Endothelial cell of umbilical vein (primary cell): ENCODE measurements at regions not wholly inside any gene's neighbourhood (a gene's known extent, or its start where the extent isn't known, plus 50 kb on each side); places are given as distances from the start of the nearest gene placed in this dataset.

Experiments
- BruUV-seq: library from RNA; stranded (reverse); fragments of 400-500 nt; replicated peaks from 2 replicates; lab custom pipeline; 2021; lab: Mats Ljungman, UMichigan
- CTCF ChIA-PET: fragments of 300-600, 350-600 bp; sonication (Branson Sonifier 250); formaldehyde crosslinking; loops from one replicate; lab custom pipeline; 2021; ENCODE audit warnings: antibody characterized with exemption, inconsistent platforms; lab: Charles Lee
- POLR2A ChIA-PET: fragments of 300-600, 350-600 bp; sonication (Branson Sonifier 250); formaldehyde crosslinking; loops from one replicate; lab custom pipeline; 2021; ENCODE audit warnings: antibody characterized with exemption, inconsistent platforms; lab: Charles Lee
- DNase-seq: peaks from one replicate; pipeline ENCODE4 v3.0.0-alpha.2; 2011; ENCODE audit warnings: low read depth, low spot score
- FAIRE-seq: peaks from 2 replicates; lab custom pipeline; 2011; peaks lifted over from hg19 to GRCh38; lab: Jason Lieb, UNC
- H2AFZ ChIP-seq: 2 replicates; pipeline ENCODE4 v1.6.0; 2012; ENCODE audit warnings: low read depth, low read length, control low read depth, inconsistent platforms
- H3K27ac ChIP-seq: 2 replicates; pipeline ENCODE4 v1.5.1; 2011; ENCODE audit warnings: low read depth, mild to moderate bottlenecking, control low read depth, low read length, moderate library complexity; ENCODE audit not compliant: insufficient read depth
- H3K27me3 ChIP-seq, 2 experiments: 2 replicates each; pipeline versions ENCODE4 v1.6.0 to v1.6.1; 2011; ENCODE audit warnings: low read length in 2 of 2, mixed read lengths in 1 of 2; ENCODE audit not compliant: control insufficient read depth in 2 of 2, insufficient read depth in 2 of 2
- H3K36me3 ChIP-seq, 2 experiments: 2 replicates in 1 of 2; 3 replicates in 1 of 2; pipeline ENCODE4 v1.5.1; 2011; ENCODE audit warnings: low read length in 2 of 2, mild to moderate bottlenecking in 1 of 2, moderate library complexity in 1 of 2; ENCODE audit not compliant: control insufficient read depth in 2 of 2, insufficient read depth in 2 of 2; ENCODE audit errors: extremely low read depth in 1 of 2
- H3K4me1 ChIP-seq: 3 replicates; pipeline ENCODE4 v1.5.1; 2011; ENCODE audit warnings: mild to moderate bottlenecking, low read length; ENCODE audit not compliant: control insufficient read depth, insufficient read depth; ENCODE audit errors: extremely low read depth
- H3K4me2 ChIP-seq: 2 replicates; pipeline ENCODE4 v1.6.1; 2011; ENCODE audit warnings: low read length, control low read depth, mixed read lengths; ENCODE audit not compliant: insufficient read depth
- H3K4me3 ChIP-seq, 3 experiments: fragments of 200-600 bp in 1 of 3; sonication (generic), shearing (Covaris generic) in 1 of 3; replicated peaks in 1 of 3; 2 replicates each; pipeline ENCODE4 v1.5.1; 2011 to 2016; ENCODE audit warnings: control low read depth in 3 of 3, low read length in 3 of 3, mild to moderate bottlenecking in 2 of 3, inconsistent platforms in 1 of 3, low read depth in 1 of 3, moderate library complexity in 1 of 3; ENCODE audit not compliant: insufficient read depth in 1 of 3
- H3K79me2 ChIP-seq: 2 replicates; pipeline ENCODE4 v1.6.0; 2012; ENCODE audit warnings: low read length, inconsistent platforms; ENCODE audit not compliant: control insufficient read depth, insufficient read depth
- H3K9ac ChIP-seq: replicated peaks from 2 replicates; pipeline ENCODE3; 2011; ENCODE audit warnings: low read length, control low read depth; ENCODE audit not compliant: insufficient read depth; ENCODE audit errors: extremely low read depth
- H3K9me1 ChIP-seq: replicated peaks from 3 replicates; pipeline ENCODE4 v1.6.0; 2011; ENCODE audit warnings: mild to moderate bottlenecking, low read length; ENCODE audit not compliant: control insufficient read depth, insufficient read depth; ENCODE audit errors: extremely low read depth
- H3K9me3 ChIP-seq: replicated peaks from 2 replicates; pipeline ENCODE4 v1.5.1; 2012; ENCODE audit warnings: low read length, inconsistent platforms; ENCODE audit not compliant: control insufficient read depth, insufficient read depth
- H4K20me1 ChIP-seq: replicated peaks from 2 replicates; pipeline ENCODE3; 2011; ENCODE audit warnings: mild to moderate bottlenecking, low read length; ENCODE audit not compliant: control insufficient read depth, insufficient read depth; ENCODE audit errors: extremely low read depth
- CTCF ChIP-seq, 2 donors: IDR thresholded peaks; 1 replicate in 1 of 2; 2 replicates in 1 of 2; pipeline ENCODE4 v1.5.1; 2011; ENCODE audit warnings: low read length in 2 of 2, mild to moderate bottlenecking in 2 of 2, moderate library complexity in 2 of 2, control low read depth in 1 of 2, inconsistent platforms in 1 of 2, low read depth in 1 of 2; ENCODE audit not compliant: insufficient read depth in 1 of 2; ENCODE audit errors: extremely low read depth in 1 of 2
- EZH2 ChIP-seq: IDR thresholded peaks from 2 replicates; pipeline ENCODE4 v1.6.1; 2012; ENCODE audit warnings: borderline replicate concordance, low read depth, mild to moderate bottlenecking, moderate library complexity, low read length, inconsistent platforms; ENCODE audit not compliant: severe bottlenecking
- FOS ChIP-seq: IDR thresholded peaks from 2 replicates; pipeline ENCODE4 v1.6.1; 2011; ENCODE audit warnings: mild to moderate bottlenecking, low read length, moderate library complexity, borderline replicate concordance; ENCODE audit not compliant: insufficient read depth
- GATA2 ChIP-seq: IDR thresholded peaks from 2 replicates; pipeline ENCODE4 v1.7.0; 2011; ENCODE audit warnings: low read depth, mild to moderate bottlenecking, moderate library complexity, mixed read lengths, low read length; ENCODE audit not compliant: insufficient read length, insufficient read depth
- JUN ChIP-seq: IDR thresholded peaks from 2 replicates; pipeline ENCODE4 v1.6.1; 2011; ENCODE audit warnings: borderline replicate concordance, low read depth; ENCODE audit not compliant: insufficient read length, insufficient read depth
- MAX ChIP-seq: IDR thresholded peaks from 2 replicates; pipeline ENCODE4 v1.6.1; 2011; ENCODE audit not compliant: insufficient read depth, insufficient read length
- MYC ChIP-seq: IDR thresholded peaks from one replicate; pipeline ENCODE4 v1.6.1; 2011; ENCODE audit warnings: mild to moderate bottlenecking, low read depth, low read length
- POLR2A ChIP-seq: IDR thresholded peaks from 2 replicates; pipeline ENCODE4 v1.6.1; 2012; ENCODE audit warnings: low read depth, mild to moderate bottlenecking, control low read depth, low read length
- POLR2AphosphoS5 ChIP-seq: IDR thresholded peaks from 2 replicates; pipeline ENCODE4 v1.6.1; 2012; ENCODE audit warnings: low read depth, mild to moderate bottlenecking, control low read depth, low read length, moderate library complexity; ENCODE audit not compliant: insufficient read depth
- dilution Hi-C: fragments of 300-500 bp; cut with MboI; formaldehyde crosslinking; loops from one replicate; pipeline ENCODE4 v1.15.0; 2019; ENCODE audit warnings: low sequenced_read_pairs; ENCODE audit not compliant: extremely low pct_ligation_motif_present
- intact Hi-C: fragments of 100-400 bp; cut with micrococcal nuclease; formaldehyde crosslinking; loops from one replicate; pipeline ENCODE4 v1.10.0; 2022

- H3K36me3 ChIP-seq, result no peaks in the 10 kb centered on the region
- H3K9me1 ChIP-seq, result no peaks in the 10 kb centered on the region
- H3K27ac ChIP-seq, result no peak overlapping the region
- no peak overlapping the region for H3K4me2 ChIP-seq
- POLR2A ChIA-PET, result no interaction called here
- H4K20me1 ChIP-seq, result no peaks in the 10 kb centered on the region
- no TSS peak for BruUV-seq
- CTCF ChIA-PET, result no interaction called here
- H3K9me3 ChIP-seq, result no peaks in the 10 kb centered on the region
- DNase-seq (no peak), FAIRE-seq (no peak)
- H3K79me2 ChIP-seq, result no peaks in the 10 kb centered on the region
- intact Hi-C loops, result no loop called here
- TF ChIP-seq MAX (no peak), MYC (no peak), JUN (no peak), CTCF (IDR thresholded peaks at IDR 0.05; ENCODE audit: extremely low read depth in 1 of 2, insufficient read depth in 1 of 2, low read depth in 1 of 2, low read length in 2 of 2) (no peak), EZH2 (no peak), GATA2 (no peak), POLR2A (no peak), FOS (no peak), POLR2AphosphoS5 (no peak)
- no peak overlapping the region for H2AFZ ChIP-seq
- no peak overlapping the region for H3K4me3 ChIP-seq
- dilution Hi-C loops, result no loop called here
- H3K27me3 ChIP-seq, result peaks cover 0 to 6% of the 10 kb centered on the region in 2 experiments
- no peaks in the 10 kb centered on the region for H3K4me1 ChIP-seq
- H3K9ac ChIP-seq, result no peak overlapping the region
These were observed 52.4 kb upstream of the NANOS1 start for GRCh38 chr10:118977022-118977599.
